ENCODE measurements at regions not wholly inside any gene's neighbourhood (a gene's known extent, or its start where the extent isn't known, plus 50 kb on each side); places are given as distances from the start of the nearest gene placed in this dataset.

DNA sequence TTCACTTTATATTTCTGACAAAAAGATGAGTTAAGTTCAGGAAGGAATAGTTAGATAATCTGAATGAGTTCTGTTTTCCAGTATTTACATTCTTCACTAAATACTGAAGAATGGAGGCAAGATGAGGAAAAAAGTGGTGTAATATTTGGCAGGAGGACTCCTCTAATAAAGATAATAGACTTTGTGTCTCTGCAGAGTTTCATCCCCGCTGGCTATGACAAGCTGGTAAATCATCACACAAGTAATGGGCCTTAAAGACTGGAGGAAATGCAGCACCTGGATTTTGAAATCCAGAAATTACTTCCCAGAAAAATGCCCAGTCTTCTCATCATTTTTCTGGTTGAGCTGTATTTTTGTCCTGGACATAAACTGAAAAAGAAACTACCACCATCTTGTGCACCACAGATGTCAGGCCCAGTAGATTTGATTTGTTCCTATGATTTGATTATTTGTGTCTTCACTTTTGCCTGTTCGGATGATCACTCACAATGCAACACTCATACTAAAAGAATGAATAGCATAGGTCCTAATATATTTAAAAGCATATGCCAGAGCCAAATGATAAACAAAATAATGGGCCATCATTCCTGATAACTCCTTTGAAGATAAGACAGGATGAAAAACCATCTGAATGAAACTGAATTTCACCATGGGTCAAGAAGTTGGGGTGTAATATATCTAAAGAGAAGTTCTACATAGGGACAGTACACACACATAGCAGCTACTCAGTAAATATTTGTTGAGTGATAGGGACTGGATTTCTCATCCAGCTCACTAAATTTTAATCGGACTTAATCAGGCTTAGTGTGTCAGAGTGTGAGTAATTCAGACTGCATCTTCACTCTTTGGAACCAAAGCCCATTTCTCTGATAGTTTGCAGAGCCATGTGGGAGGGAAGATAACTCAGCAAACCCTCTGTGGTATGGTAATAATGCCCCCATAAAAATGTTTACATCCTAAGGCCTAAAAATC, 200.5 kb downstream of the HINT1 start:
- TF ChIP-seq, protein P1, sequence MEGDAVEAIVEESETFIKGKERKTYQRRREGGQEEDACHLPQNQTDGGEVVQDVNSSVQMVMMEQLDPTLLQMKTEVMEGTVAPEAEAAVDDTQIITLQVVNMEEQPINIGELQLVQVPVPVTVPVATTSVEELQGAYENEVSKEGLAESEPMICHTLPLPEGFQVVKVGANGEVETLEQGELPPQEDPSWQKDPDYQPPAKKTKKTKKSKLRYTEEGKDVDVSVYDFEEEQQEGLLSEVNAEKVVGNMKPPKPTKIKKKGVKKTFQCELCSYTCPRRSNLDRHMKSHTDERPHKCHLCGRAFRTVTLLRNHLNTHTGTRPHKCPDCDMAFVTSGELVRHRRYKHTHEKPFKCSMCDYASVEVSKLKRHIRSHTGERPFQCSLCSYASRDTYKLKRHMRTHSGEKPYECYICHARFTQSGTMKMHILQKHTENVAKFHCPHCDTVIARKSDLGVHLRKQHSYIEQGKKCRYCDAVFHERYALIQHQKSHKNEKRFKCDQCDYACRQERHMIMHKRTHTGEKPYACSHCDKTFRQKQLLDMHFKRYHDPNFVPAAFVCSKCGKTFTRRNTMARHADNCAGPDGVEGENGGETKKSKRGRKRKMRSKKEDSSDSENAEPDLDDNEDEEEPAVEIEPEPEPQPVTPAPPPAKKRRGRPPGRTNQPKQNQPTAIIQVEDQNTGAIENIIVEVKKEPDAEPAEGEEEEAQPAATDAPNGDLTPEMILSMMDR (IDR thresholded peaks at IDR 0.05), result no peak

- TF ChIP-seq, protein P1 (IDR thresholded peaks at IDR 0.05), result no peak
Observed at GRCh38 chr5:130963798-130964197, 201.3 kb downstream of the HINT1 start.

GRCh38 chr5:130957151-130957550, 207.9 kb downstream of the HINT1 start:
- TF ChIP-seq, protein P1 (IDR thresholded peaks at IDR 0.05), result no peak

- TF ChIP-seq, protein P1 (IDR thresholded peaks at IDR 0.05), result no peak
Observed at GRCh38 chr5:130955041-130955440, 210.0 kb downstream of the HINT1 start.

- TF ChIP-seq, protein P1 (IDR thresholded peaks at IDR 0.05), result no peak
Observed at GRCh38 chr5:130954336-130954735, 210.7 kb downstream of the HINT1 start.

- TF ChIP-seq, protein P1 (IDR thresholded peaks at IDR 0.05), result no peak
Observed at GRCh38 chr5:130939059-130939458, 226.0 kb downstream of the HINT1 start.

- TF ChIP-seq, protein P1 (IDR thresholded peaks at IDR 0.05), result no peak
Observed at GRCh38 chr5:130937046-130937445, 228.0 kb downstream of the HINT1 start.

Data from LNCAP (cell line).